Skeletal muscle satellite cell (primary cell): ENCODE measurements at regions not wholly inside any gene's neighbourhood (a gene's known extent, or its start where the extent isn't known, plus 50 kb on each side); places are given as distances from the start of the nearest gene placed in this dataset.

ENCODE experiments used
- H3K27me3 ChIP-seq: 2 replicates; pipeline ENCODE4 v1.7.0; 2013; ENCODE audit warnings: low read length; ENCODE audit not compliant: control insufficient read depth, insufficient read depth
- H3K36me3 ChIP-seq: 2 replicates; pipeline ENCODE4 v1.7.0; 2013; ENCODE audit warnings: mild to moderate bottlenecking, control low read depth, low read length; ENCODE audit not compliant: insufficient read depth
- H3K4me1 ChIP-seq: 2 replicates; pipeline ENCODE4 v1.7.0; 2013; ENCODE audit warnings: low read length; ENCODE audit not compliant: control insufficient read depth, insufficient read depth
- H3K4me2 ChIP-seq: 2 replicates; pipeline ENCODE4 v1.7.0; 2013; ENCODE audit warnings: mild to moderate bottlenecking, low read length
- H3K4me3 ChIP-seq: 2 replicates; pipeline ENCODE4 v1.7.0; 2013; ENCODE audit warnings: low read length
- H3K9ac ChIP-seq: 2 replicates; pipeline ENCODE4 v1.7.0; 2013; ENCODE audit warnings: mild to moderate bottlenecking, low read depth, low read length, moderate library complexity
- H3K9me3 ChIP-seq: replicated peaks from 2 replicates; pipeline ENCODE4 v1.7.0; 2013; ENCODE audit warnings: mild to moderate bottlenecking, control low read depth, low read length

DNA sequence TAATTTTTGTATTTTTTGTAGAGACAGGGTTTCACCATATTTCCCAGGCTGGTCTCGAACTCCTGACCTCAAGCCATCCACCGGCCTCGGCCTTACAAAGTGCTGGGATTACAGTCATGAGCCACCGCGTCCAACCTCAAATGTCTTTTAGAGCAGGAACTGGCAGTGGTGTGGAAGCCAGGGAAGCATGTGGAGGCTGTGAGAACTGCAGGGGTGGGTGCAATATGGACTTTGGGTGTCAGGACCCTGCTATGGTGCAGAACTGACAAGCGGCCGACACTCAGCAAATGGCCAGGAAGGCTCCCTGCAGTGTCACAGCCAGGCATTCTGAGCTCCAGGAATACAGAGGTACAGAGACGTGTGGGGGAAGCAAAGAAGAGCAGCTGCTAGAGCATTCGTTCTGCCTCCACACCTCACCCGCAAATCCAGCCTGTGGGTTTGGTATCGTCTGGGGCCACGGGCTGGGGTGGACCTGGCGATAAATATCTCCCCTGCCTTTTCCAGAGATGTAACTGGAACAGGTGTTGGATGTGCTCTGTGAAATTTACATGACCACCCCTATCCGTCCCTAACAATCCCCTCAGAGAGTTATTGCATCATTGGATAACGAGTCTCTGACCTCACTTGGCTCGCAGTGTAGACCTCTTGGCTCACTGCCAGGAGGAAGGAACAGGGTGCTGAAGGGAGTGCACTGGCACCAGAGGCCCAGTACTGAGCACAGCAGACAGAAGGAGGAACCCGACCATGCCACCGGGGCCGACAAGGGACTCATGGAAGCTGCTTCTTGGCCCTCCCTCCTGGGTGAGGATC is 624.7 kb upstream of the B3GAT1 start:
- no peak overlapping the region for H3K4me3 ChIP-seq

DNA sequence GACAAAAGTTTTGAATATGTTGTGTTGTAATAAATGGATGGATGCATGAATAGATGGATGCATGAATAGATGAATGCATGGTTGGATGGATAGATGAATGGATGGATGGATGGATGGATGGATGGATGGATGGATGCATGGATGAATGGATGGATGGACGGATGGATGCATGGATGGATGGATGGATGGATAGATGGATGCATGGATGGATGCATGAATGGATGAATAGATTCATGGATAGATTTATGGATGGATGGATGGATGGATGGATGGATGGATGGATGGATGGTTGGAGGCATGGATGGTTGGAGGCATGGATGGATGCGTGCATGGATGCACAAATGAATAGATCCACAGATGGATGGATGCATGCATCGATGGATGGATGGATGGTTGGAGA is 623.2 kb upstream of the B3GAT1 start:
- Histone ChIP-seq H3K4me2 (no peak overlapping the region), H3K4me1 (no peaks in the 10 kb centered on the region), H3K4me3 (no peak overlapping the region), H3K9me3 (peaks cover 9% of the 10 kb centered on the region), H3K36me3 (no peaks in the 10 kb centered on the region), H3K27me3 (no peaks in the 10 kb centered on the region), H3K9ac (no peak overlapping the region)

More for the DNA sequence above, 624.7 kb upstream of the B3GAT1 start:
- no peaks in the 10 kb centered on the region for H3K27me3 ChIP-seq
- no peak overlapping the region for H3K9ac ChIP-seq
- no peak overlapping the region for H3K4me2 ChIP-seq
- H3K36me3 ChIP-seq, result no peaks in the 10 kb centered on the region
- H3K9me3 ChIP-seq, result peaks cover 9% of the 10 kb centered on the region
- no peaks in the 10 kb centered on the region for H3K4me1 ChIP-seq

DNA sequence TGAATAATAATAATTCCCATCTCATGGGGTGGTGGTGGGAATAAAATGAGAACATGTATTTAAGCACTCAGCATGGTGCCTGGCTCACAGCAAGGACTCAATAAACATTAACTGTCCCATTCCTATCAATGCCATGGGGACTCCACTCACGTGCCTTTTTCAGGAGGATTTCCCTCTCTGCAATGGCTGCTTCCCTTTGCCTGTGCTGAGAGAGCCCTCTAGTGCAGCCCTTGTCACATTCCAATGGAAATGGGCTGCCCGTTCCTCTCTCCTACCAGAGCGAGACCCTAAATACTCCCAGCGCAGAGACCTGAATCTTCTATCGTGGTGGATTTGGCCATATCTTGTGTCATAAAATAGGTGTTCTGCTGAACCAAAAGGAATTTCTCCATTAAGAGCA is 621.5 kb upstream of the B3GAT1 start:
- Histone ChIP-seq H3K4me3 (no peak overlapping the region), H3K4me1 (no peaks in the 10 kb centered on the region), H3K4me2 (no peak overlapping the region), H3K9me3 (peaks cover 7% of the 10 kb centered on the region), H3K9ac (no peak overlapping the region), H3K36me3 (no peaks in the 10 kb centered on the region), H3K27me3 (no peaks in the 10 kb centered on the region)

DNA sequence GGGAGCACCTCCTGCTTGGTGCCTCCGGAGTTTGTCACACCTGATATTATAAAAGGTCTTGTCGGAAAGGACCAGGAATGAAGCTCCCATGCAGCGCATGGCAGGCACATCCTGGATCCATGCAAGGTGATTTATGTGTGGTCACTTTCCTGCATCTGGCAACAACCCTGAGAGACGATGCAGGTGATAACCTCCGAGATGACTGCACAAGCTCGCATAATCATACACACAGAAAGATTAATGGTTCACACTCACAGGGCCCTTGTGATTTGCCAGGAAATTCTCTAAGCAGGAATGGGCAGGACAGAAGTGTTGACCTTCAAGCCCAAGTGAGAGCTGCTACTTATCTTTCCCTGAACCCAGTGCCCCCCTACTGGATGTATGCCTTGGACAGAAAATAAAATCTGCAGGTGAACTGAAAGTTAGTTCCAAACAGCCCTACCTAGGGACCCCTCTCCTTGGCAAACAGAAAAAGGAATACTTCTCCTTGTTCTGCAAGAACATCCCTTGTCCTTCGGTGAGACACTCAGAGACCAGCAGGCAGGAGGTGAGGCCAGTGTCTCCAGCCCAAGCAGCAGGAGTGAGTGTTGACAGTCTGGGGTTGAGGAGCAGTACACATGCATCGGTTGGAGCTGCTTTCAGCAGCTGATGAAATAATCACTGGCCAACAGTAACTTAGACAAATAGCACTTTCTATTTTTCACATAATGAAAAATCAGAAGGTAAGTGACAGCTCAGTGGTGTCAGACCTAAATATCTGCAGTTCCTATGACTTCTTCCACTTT is 619.4 kb upstream of the B3GAT1 start:
- H3K36me3 ChIP-seq, result no peaks in the 10 kb centered on the region
- H3K4me2 ChIP-seq, result no peak overlapping the region
- no peaks in the 10 kb centered on the region for H3K4me1 ChIP-seq
- no peak overlapping the region for H3K9ac ChIP-seq
- H3K4me3 ChIP-seq, result no peak overlapping the region
- no peaks in the 10 kb centered on the region for H3K27me3 ChIP-seq
- H3K9me3 ChIP-seq, result no peaks in the 10 kb centered on the region

DNA sequence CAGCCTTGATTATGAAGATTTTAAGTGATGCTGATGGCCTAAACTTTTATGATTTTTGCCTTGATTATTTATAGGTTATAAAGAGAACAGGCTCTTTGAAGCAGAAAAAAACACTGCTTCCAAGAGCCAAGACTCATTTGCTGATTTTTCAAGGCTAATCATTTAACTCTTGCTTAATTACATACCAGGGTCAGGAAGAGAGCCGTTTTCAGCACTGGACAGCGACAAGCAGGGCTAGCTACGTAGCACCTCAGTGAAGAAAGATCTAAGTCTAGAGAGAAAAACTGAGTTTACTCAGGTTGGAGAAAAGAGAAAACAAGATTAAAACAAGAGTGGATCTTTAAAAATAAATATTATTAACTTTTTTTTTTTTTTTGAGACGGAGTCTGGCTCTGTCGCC is 615.4 kb upstream of the B3GAT1 start:
- no peak overlapping the region for H3K9ac ChIP-seq
- H3K27me3 ChIP-seq, result no peaks in the 10 kb centered on the region
- no peak overlapping the region for H3K4me3 ChIP-seq
- no peaks in the 10 kb centered on the region for H3K36me3 ChIP-seq
- H3K4me1 ChIP-seq, result no peaks in the 10 kb centered on the region
- H3K9me3 ChIP-seq, result no peaks in the 10 kb centered on the region
- H3K4me2 ChIP-seq, result no peak overlapping the region

DNA sequence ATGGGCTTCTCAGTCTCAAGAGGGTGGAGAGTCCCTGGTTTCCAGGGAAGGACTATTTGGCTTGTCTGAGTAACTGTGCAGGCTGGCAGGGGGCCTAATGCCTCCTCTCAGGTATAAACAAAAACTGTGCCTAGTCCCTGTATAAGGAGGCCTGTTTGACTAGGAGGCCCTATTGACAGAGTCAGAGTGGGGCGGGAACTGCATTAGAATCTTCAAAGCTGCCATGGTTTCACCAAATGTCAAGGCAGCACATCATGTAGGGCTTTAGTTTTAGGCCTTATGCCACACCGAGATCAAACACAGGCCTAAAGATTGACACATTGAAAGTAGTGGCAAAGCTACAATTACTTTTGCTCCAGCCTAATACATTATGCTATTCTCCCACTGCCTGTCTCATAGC is 611.5 kb upstream of the B3GAT1 start:
- Histone ChIP-seq H3K4me2 (no peak overlapping the region), H3K27me3 (no peaks in the 10 kb centered on the region), H3K4me1 (no peaks in the 10 kb centered on the region), H3K9me3 (no peaks in the 10 kb centered on the region), H3K4me3 (no peak overlapping the region), H3K36me3 (no peaks in the 10 kb centered on the region), H3K9ac (no peak overlapping the region)

DNA sequence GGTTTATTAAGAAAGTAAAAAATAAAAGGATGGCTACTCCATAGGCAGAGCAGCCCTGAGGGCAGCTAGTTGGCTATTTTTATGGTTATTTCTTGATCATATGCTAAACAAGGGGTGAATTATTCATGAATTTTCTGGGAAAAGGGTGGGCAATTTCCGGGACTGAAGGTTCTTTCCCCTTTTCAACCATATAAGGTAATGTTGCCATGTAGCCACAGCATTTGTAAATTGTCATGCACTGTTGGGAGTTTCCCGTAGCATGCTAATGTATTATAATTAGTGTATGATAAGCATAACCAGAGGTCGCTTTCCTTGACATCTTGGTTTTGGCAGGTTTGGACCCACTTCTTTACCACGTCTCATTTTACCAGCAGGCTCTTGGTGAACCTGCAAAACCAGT is 610.4 kb upstream of the B3GAT1 start:
- Histone ChIP-seq H3K36me3 (no peaks in the 10 kb centered on the region), H3K4me3 (no peak overlapping the region), H3K4me2 (no peak overlapping the region), H3K27me3 (no peaks in the 10 kb centered on the region), H3K9ac (no peak overlapping the region), H3K9me3 (no peaks in the 10 kb centered on the region), H3K4me1 (no peaks in the 10 kb centered on the region)

DNA sequence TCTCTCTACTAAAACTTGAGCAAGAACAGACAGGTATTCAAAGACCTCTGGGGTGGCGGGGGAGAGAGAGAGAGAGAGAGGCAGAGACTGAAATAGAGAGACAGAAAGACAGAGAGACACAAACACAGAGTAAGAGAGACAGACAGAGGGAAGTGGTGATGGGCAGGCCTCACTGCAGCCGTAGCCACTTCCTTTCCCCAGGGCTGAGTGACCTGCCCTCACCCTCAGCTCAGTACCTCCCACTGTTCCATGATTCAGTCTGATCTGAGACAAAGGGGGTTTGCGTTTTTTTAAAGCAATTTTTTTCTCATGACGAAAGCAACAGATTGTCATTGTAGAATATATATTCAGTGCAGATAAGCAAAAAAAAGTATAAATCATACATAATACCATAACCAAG is 607.9 kb upstream of the B3GAT1 start:
- Histone ChIP-seq H3K36me3 (no peaks in the 10 kb centered on the region), H3K9ac (no peak overlapping the region), H3K4me1 (no peaks in the 10 kb centered on the region), H3K4me3 (no peak overlapping the region), H3K9me3 (no peaks in the 10 kb centered on the region), H3K27me3 (no peaks in the 10 kb centered on the region), H3K4me2 (no peak overlapping the region)

DNA sequence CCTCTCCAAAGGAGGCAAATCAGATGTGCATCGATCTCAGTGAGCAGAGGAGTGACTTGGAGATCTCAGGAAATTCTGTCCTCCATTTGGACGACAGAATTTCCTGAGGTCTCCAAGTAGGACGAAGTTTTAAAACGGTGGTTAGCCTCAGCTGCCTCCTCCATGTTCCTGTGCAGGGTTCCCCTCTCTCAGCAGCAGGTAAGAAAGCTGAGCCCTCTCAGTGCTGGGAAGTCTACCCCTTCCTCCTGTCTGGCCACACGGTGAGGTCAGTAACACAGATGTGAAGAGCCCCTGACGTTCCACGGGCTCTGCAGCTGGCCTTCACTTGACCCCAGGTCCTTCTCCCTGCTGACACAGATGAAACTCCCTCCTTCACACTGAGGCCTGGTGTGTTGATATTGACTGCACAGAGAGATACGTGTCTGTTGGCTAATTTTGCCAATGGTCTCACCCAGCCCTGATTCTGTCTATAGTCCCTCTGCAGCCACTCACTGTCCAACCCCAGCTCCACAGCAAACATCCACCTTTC is 607.4 kb upstream of the B3GAT1 start:
- Histone ChIP-seq H3K36me3 (no peaks in the 10 kb centered on the region), H3K27me3 (no peaks in the 10 kb centered on the region), H3K9ac (no peak overlapping the region), H3K9me3 (no peaks in the 10 kb centered on the region), H3K4me2 (no peak overlapping the region), H3K4me3 (no peak overlapping the region), H3K4me1 (no peaks in the 10 kb centered on the region)

DNA sequence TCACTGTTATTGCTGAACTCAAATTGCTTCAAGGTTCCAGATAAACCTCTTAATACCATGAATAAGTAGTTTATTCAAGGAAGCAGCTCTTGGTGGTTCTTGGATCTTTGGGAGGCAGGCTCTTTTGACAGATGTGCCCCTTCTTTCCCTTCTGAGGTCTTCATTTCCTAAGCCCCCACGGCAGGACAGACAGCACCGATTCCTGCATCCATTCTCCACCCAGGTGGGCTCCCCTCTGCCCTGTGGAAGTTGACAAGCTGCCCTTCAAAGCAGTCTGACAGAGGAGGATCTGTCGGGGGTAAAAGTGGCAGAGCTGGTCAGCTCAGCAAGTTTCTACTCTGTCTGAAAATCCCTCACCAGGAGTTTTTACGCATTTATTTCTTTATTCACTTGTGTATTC is 605.3 kb upstream of the B3GAT1 start:
- Histone ChIP-seq H3K9ac (no peak overlapping the region), H3K27me3 (no peaks in the 10 kb centered on the region), H3K9me3 (no peaks in the 10 kb centered on the region), H3K36me3 (no peaks in the 10 kb centered on the region), H3K4me1 (no peaks in the 10 kb centered on the region), H3K4me3 (no peak overlapping the region), H3K4me2 (no peak overlapping the region)

DNA sequence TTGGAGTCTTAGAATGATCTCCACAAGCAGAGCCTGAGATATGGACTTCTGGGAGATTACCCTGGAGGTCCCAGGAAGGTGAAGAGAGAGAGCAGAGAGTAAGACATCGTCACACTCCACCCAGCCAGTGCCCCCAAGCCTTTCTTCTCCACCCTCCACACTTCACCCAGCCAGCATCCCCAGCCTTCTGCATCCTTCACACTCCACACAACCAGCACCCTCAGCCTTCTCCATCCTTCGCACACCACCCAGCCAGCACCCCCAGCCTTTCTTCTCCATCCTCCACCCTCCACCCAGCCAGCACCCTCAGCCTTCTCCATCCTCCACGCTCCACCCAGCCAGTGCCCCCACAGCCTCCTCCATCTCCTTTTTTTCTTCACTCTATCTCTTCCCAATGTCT is 603.9 kb upstream of the B3GAT1 start:
- no peak overlapping the region for H3K9ac ChIP-seq
- H3K4me2 ChIP-seq, result no peak overlapping the region
- no peaks in the 10 kb centered on the region for H3K9me3 ChIP-seq
- H3K36me3 ChIP-seq, result no peaks in the 10 kb centered on the region
- H3K4me1 ChIP-seq, result no peaks in the 10 kb centered on the region
- H3K4me3 ChIP-seq, result no peak overlapping the region
- H3K27me3 ChIP-seq, result no peaks in the 10 kb centered on the region
